NCI-H1436 treated with DMSO at 0.1 percent for 48 hours (cell line): ENCODE measurements at regions not wholly inside any gene's neighbourhood (a gene's known extent, or its start where the extent isn't known, plus 50 kb on each side); places are given as distances from the start of the nearest gene placed in this dataset.
A peak's percentile ranks its signal among the peaks of the same experiment; 100 is the strongest.

Experiments
- DNase-seq: peaks from one replicate; lab custom pipeline; 2025; lab: John Stamatoyannopoulos, UW

DNA sequence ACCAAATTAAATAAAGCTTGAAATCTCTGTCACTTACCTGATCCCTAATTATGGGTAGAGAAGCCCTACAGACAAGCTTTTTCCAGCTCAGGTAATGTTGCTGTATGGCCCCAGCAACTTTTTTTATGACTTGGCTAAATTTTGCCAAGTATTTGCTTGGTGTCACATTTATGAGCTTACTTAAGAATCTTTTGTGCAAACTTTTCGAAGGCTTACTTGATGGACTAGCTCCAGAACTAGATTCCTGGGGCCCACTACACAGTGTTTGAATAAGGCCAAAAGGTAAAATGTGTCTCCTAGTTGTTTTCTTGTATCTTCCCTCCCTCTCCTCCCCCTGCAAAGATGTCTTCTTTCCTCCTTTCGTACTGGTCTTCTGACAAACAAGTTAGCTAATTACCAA lies 257.9 kb downstream of the OSR1 start:
- no peak for DNase-seq

DNA sequence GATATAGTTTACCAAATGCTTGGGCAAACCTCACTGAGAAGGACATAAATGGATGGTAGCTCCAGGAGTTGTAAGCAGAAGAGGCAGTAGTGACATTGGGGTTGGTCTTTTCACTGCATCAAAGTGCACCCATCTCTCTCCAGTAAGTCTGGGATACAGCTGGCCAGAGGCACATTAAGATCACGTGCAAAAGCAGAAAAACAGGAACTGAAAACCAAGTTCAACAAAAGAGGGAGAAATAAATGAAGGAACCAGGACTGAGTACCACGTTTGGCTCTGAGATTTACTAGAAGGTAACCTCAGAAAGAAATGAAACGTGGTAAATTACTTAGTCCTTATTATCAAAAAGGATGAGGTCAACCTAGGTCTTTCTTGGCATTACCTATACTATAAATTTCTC lies 259.2 kb downstream of the OSR1 start:
- no peak for DNase-seq

DNA sequence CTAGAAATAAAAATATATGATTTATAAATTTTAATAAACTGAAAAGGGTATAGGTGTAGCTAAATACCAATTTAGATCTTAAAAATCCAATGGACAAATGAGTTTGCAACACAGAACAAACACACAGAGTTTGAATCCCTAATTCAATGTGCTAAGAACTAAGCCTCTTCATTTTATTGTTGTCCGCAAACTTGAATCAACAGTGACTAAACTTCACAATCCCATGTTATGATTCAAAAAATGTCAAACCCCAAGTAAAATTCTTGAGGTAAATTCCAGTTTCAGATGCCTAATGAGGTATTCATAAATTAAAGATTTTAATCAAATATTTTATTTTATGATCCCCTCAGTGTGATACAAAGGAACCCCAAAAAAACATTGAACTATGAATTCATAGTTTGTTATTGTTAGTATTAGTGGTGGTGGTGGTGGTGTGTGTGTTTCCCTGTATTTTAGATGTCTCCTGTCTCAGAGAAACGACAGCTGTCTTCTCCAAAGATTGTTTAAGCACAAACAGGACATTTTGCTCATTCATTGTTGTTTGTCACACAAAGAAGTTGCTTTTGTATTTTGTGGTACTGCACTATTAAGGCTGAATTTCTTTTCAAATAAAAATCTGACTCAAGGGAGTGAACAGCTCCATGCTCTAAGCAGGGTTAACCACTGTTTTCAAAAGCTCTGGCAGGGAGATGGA lies 259.8 kb downstream of the OSR1 start:
- DNase-seq, result no peak

DNA sequence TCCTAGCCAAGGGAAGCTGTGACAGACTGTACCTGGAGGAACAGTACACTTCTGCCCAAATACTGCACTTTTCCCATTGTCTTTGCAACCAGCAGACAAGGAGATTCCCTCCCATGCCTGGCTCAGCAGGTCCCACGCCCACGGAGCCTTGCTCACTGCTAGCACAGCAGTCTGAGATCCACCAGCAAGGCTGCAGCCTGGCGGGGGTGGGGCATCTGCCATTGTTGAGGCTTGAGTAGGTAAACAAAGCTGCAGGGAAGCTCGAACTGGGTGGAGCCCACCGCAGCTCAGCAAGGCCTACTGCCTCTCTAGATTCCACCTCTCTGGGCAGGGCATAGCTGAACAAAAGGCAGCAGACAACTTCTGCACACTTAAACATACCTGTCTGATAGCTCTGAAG lies 268.9 kb downstream of the OSR1 start:
- DNase-seq, result peak; percentile 5

DNA sequence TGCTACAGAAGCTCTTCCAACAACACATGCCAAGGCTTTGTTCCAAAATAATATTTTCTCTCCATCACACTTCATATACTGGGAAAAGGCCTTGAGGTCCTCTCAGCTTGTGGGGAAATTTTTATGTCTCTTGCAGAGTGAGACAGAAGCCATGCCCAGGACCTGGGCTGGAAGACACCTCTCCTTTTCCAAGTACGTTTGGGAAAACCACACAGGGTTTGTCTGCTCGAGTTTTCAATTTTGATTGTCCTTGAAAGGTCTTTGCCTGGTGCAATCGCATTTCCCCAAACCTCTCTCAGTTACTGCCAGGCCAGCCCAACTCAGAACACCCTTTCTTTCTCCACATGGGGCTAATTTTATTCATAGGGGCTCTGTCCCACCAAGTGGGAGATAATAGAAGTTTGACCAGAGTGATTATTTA lies 272.2 kb downstream of the OSR1 start:
- DNase-seq, result no peak

DNA sequence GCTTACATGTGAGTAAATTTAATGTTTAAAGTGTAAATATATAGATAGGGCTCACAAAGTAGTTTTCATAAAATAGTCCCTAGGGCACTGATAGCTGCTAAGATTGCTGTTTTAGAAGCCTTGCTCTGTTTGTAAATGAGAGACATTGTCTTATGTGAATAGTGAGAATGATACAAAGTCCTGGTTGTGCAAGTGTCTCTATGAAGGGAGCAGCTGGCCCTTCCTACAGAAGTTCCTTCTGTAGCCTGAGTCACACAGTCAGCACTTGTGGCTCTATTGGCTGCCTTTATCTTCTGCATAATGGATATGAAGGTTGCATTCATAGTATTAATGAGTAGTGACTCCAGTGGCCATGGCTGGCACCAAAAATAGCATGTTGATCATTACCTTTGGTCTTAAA lies 279.7 kb downstream of the OSR1 start:
- DNase-seq, result no peak

DNA sequence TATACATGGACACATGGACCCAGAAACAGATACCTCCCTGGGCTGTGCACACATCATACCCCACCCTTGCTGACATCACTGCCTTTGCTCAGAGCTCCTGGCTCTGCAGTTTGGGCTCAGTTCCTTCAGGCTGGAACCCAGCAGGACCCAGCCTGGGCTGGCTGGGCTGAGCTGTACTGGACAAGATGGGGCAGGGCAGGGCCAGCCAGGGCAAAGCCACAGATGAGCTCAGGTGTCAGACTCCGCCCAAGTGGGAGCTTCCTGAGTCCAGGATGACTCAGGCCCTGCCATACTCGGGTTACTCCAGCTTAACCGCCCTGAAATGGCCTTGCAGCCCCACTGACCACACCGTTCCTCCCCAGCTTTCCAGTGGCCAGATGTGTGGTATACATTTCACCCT lies 284.9 kb downstream of the OSR1 start:
- DNase-seq, result no peak

DNA sequence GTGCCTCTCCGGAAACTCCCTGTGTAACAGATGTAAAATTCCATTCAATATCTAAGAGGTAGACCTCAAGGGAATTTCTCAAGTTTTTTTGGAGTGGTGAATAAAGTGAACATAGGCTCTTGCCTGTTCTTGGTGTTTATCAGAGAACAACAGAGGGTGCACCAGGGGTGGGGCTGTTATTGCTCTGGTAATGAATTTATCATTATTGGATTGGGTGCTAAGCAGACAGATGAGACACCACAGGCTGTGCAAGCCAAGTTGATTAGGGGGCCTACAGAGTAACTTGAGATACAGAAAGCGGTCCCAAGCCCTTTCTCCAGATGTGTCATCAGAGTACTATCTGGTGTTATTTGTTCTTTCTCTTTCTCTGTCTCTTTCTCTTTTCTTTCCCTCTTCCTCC lies 286.3 kb downstream of the OSR1 start:
- no peak for DNase-seq

DNA sequence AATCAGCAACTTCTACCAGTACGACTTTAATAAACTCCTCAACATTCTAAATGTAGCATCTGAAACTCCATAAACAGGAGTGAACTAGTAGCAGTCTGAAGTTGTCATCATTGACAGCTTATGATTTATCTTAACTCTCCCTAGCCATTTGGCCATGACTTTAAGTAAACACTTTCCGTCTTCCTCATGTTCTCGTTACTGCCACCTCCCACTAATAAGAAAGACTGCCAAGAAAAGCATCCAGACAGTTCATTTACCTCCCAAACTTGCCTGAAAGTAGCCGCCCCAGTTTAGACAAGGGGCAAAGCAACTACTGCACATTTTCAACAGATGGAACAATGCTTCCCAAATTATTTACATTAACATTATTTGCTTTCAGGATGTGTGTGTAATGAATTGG lies 287.5 kb downstream of the OSR1 start:
- no peak for DNase-seq

DNA sequence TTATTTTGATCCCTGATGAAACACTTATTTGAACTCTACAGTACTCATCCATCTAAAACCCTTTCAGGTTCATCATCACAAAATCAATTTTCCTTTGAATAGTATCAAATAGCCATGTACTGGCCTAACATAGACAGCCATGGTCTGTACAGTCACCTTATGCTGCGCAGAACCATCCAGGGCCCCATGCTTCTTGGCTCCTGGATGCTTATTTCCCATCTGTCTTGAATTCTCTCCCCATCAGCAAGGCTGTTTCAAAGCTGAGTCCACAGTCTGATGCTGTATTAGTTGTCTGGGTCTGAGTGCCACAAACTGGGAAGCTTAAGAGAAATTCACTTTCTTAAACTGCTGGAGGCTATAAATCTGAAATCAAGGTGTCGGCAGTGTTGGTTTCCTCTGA lies 290.2 kb downstream of the OSR1 start:
- DNase-seq, result no peak

DNA sequence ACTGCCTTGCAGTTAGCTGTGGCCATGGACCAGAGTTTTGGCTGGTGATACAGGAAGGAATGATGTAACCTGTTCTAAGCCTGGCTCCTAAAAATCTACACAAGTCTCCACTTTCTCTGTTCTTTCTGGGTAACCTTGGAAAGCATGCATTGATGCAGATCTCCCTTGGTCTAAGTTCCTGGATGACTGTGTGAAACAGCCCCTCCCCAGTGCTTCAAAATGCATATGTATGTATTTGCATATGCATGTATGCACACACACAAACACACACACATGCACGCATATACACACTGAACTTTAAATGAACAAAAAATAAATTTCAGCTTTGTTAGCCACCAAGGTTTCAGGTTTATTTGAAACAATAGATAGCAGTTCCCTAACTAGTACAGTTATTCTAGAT lies 296.1 kb downstream of the OSR1 start:
- no peak for DNase-seq

DNA sequence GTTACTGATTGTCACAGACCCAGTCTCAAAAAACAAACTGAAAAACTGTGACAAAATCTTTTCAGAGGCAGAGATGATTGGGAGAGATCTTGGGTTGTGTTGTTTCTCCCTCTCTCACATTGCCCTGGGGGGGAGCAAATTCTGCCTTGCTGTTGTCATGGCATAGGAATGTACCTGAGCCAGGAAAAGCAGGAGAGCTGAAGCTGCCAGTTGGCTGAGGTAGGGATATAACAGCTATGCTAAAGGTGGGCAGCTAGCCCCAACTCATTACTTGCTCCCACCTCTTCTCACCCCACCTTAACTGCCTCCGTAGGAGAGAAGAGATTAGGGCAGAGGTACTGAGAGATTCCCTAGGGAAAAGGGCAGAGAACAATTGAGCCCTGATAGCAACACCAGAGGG lies 299.3 kb downstream of the OSR1 start:
- DNase-seq, result no peak

DNA sequence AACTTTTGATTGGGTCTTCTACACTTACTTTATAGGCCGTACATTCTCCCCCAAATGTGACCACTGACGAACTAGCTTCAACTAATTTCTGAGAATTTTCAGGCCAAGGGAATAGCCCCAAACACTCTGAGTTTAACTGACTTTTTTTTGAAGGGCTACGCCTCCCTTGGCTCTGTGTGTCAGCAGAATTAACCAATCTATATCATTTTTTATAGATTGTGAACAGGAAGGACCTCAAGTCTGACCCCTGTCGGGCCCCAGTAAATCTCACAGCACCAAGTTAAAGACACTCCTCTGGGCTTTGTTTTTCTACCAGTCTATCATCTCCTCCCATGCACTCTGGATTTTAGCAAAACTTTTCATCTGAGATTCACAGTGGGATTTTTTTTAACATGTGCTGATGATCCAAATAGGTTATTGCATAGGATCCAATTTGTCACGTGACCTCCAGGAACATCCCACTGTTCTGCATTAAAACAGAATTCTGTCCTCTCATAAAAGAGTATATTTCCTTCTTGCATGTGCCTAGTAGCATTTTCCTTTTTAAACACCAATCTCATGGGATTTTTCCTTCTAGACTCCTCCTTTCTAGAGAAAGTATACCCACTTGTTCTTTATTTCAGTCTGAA lies 307.1 kb downstream of the OSR1 start:
- DNase-seq, result no peak

DNA sequence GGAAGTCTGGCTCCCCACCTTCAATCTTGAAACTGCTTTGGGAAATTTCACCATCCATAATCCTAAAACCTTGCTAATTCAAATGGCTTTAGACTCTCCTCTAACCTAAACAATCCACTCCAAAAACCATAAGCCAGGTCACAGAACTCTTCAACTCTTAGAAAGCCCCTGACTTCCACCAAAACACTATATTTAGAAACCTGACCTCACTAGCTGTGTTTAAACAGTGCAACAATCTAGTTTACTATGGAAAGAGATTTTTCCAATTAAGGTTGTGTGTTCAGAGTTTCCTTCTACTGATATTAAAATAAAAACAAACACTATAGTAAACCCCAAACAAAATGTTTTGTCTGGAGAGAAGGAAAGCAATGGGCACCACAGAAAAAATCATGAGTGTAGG lies 308.1 kb downstream of the OSR1 start:
- no peak for DNase-seq

DNA sequence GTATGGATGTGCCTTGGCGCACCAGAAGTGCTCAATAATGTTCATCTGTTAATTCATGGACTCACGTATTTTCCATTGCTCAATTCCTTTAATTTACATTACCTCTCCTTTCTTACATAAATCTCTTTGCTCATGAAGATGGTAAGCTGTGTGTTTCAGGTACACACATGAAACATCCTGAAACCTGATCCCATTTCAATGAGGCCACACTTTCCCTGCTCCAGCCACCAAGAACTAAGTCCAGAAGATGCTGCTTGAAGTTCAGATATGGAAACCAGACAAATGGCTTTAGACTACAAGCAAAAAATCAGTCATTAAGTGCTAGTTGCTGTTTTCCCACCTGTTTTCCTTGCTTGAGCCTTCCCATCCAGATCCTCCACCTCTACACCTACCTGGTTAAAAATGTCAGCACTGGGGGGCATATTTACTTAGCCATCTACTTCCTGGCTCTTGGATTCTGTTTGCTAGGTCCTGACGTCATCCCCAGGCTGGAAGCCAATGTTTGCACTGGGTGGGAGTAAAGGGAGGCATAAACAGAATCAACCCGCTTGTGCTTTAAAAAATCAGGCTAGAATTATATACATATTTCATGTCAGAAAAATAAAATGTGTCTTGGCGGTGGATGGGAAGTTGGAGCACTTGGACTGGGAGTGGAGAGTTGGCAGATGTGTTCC lies 309.7 kb downstream of the OSR1 start:
- no peak for DNase-seq

DNA sequence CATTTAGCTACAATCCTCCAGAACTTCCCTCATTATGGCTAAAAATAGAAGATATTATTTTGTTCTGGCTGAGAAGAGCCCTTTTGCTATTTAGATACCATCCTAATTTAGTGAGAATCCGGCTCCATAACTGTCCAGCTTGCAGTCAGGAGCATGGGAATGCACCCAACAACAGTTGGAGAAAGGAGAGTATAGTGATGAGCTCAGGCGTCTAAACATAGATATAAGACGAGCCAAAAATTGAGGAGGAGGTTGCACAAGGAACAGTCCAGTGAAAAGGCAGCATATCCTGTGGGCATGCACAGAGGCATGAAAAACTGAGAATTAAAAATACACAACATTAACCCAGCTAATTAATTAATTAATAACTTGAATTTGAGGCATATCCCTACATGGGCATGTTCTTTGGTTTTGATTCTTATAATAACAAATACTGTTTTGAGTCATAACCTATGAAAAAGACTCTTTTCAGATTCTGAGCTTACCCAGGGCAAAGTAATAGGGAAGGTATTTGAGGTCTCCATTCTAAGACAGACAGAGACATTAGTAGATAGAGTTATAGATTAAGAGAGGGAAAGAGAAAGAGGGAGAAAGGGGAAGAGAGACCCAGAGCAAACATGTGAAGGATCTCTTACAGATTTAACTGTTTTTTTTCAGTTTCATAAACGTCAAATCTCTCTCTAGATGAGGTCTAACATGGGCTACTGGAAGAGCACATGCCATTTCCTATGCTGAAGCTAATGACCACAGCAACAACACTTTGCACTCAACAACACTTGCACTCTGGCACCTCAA lies 311.2 kb downstream of the OSR1 start:
- no peak for DNase-seq

DNA sequence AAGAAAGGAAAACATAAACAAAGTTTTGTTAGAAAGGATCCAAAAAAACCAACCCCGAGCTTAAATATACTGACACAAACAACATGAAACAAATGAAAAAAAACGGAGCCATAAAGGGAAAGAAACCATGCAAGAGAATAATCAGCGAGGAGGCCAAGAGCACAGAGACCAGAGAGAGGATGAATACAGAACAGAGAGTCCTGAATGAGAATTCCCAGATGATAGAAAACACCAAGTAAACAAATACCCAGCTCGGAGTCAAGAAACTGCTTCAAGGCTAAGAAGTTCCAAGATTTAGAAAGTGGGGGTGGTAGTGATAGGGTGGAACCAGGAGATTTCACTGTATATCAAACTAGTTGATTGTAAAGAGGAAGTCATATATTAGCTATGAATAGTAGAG lies 313.3 kb downstream of the OSR1 start:
- DNase-seq, result no peak

DNA sequence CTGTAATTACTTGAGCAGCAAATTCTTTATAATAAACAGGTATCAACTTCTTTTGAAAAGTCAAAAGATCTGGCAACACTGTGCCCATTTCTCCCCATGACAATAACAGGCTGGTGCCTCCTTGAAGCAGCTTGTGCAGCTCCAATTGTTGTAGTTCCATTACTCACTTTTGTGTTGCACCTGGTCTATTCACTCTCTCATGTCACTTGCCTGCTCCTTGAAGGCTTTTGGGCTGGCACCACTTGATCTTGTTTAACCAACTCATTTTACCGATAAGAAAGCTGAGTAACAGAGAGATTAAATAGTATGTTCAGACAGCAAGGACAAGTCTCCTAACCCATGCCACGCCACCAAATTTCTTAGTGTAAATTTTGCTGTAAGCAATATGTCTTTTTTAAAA lies 314.5 kb downstream of the OSR1 start:
- DNase-seq, result no peak

DNA sequence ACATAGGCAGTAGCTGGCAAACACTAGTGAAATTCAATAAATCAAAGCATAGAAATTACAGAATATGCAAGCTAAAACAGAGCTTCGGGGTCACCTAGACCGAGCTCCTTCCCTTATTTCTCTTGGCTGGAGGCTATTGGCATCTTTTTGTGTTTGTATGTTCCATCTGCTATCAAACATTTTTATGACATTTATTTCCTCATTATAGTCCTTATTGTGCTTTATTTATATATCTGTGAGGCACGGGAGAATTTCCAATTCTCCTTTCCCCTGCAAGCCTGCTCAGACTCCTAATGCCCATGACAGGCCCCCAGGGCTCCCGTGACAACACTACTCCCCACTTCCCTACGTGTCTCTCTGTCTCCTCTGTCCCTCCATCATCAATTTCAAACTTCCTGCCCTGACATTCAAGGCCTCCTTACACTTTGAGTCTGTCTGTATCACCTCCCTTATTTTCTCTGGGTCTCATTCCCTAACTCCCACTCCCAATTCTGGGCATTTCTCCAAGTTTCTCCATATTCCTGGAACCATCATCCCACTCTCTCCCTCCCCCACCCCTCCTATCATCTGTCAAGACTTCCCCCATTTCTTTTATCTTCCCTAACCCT lies 316.9 kb downstream of the OSR1 start:
- no peak for DNase-seq

DNA sequence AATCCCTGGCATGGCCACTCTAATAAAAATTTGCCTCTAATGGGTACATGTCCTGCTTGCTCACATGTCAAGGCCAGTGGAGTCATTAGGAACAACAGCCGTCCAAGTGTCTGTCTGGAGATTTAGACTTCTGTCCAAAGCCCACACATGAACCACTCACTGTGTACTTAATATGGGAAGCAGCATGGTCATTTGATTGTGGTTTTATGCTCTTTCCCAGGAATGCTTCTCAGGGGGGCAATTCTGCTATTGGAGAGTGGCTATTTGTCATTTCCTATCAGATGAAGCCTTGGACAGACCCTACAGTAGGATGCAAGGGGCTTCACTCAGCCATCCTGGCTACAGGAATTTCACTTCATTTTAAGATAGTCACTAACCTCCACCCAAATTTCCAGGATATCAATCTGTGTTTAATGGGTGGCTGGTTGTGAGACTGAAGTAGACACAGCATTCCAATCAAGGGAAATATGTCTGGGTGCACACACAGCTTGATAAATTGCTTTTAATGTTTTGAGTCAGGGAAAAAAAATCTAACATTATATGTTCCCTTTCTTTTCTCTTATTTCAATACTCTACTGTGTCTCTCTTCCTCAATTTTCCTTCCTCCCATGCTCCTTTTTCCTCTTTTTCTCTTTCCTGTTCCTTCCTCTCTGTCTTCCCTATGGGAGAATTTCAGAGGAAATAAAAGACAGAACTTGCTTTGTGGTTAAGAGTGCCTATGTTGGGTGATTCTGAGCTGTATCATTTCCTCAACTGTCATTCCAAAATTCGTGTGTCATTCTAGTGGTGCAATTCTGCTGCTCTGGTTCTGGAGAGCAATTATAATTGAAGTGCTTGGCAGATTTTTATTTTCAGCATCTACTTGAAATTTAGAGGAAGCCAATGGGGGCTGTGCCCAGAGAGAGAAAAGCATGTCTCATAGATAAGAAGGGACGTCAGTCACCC lies 320.1 kb downstream of the OSR1 start:
- no peak for DNase-seq

DNA sequence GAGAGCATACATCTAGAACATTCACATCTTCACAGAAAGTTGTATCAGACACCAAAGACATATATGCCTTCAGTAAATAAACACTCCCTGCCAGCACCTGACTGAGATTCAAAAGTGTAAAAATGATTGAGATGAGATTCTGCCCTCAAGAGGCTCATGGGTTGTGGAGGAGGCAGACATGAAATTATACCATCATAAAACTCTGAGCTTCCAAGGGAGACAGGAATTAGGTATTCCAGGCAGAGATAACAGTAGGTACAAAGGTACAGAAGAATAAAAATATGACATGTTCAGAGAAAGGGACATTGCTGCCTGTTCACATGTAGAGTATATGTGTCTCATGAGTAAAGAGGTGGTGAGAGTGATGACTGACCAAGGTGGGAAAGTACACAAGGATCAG lies 322.3 kb downstream of the OSR1 start:
- DNase-seq, result no peak
